Activated CD4-positive, alpha-beta T cell treated with anti-CD3 and anti-CD28 coated beads for 48 hours (primary cell): ENCODE measurements at regions not wholly inside any gene's neighbourhood (a gene's known extent, or its start where the extent isn't known, plus 50 kb on each side); places are given as distances from the start of the nearest gene placed in this dataset.

Source experiments
- DNase-seq: peaks from one replicate; pipeline ENCODE4 v3.0.0-alpha.2; 2020

GRCh38 chr20:22862671-22863230, 172.4 kb upstream of the SSTR4 start:
- DNase-seq: no peak

- DNase-seq: no peak
Observed at GRCh38 chr20:22863826-22864225, 171.3 kb upstream of the SSTR4 start.

- no peak for DNase-seq
Observed at GRCh38 chr20:22866812-22867341, 168.2 kb upstream of the SSTR4 start.

- DNase-seq: no peak
Observed at GRCh38 chr20:22878166-22878565, 156.9 kb upstream of the SSTR4 start.

- DNase-seq: no peak
Observed at GRCh38 chr20:22880277-22880676, 154.8 kb upstream of the SSTR4 start.

GRCh38 chr20:22887796-22888195, 147.3 kb upstream of the SSTR4 start:
- DNase-seq: no peak

DNA sequence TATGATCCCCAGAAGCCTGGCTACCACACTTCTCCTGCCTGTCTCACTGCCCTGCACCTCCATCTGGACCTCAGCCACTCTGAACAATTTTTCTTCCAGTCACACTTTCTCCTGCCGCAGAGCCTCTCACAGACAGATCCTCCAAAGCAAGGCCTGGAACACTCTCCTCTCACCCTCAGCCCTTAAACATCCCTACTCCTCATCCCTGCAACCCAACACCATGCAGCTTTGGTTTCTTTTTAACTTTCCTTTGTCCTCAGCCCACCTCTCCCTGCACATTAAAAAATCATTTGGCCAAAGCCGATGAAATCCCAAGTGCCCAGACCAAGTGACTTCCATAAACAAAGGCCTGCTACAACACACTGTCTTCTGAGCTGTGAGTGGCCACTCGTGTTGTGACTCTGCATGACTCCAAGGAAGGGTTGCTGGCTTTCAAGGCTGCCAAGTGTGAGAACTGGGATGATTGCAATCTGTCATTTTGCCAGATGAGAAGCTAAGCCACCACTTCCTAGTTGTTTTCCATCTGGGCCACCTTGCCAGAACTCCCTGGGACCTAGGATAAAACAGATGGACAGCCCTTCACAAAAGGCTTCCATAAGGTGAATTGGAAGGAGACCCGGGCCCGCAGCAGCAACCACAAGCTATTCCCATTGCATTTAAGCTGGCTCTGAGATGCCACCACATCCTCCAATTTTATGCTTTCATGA, 144.4 kb upstream of the SSTR4 start:
- DNase-seq: no peak

DNA sequence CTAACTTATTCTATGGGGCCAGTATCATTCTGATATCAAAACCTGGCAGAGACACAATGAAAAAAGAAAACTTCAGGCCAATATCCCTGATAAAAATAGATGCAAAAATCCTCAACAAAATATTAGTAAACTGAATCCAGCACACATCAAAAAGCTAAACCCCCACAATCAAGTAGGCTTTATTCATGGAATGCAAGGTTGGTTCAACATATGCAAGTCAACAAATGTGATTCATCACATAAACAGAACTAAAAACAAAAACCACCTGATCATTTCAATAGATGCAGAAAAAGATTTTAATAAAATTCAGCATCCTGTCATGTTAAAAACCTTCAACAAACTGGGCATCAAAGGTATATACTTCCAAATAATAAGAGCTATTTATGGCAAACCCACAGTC, 133.9 kb upstream of the SSTR4 start:
- DNase-seq: no peak

DNA sequence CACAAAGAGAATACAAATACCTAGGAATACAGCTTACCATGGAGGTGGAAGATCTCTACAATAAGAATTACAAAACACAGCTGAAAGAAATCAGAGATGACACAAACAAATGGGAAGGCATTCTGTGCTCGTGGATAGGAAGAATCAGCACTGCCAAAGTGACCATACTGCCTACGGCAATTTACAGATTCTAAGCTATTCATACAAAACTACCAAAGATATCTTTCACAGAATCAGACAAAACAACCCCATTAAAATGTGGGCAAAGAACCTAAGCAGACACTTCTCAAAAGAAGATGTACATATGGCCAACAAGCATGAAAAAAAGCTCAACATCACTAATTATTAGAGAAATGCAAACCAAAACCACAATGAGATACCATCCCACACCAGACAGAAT, 133.2 kb upstream of the SSTR4 start:
- no peak for DNase-seq

DNA sequence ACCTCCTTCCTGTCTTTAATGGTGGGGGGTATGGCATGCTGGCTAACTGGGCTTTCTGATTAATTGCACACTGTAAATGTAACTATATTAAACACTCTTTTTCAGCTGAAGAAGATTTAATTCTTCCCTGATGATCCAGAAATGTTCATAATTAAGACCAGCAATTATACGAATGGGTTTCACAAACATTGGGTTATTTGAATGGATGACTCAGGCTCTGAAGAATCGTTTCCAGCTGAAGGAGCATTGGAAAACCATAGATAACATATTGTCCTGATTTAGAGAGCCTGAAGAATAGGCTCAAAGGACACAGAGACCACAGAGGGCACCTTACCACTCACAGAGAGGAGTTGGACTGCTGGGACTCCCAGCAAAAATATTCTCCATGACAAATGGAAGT, 130.7 kb upstream of the SSTR4 start:
- no peak for DNase-seq

DNA sequence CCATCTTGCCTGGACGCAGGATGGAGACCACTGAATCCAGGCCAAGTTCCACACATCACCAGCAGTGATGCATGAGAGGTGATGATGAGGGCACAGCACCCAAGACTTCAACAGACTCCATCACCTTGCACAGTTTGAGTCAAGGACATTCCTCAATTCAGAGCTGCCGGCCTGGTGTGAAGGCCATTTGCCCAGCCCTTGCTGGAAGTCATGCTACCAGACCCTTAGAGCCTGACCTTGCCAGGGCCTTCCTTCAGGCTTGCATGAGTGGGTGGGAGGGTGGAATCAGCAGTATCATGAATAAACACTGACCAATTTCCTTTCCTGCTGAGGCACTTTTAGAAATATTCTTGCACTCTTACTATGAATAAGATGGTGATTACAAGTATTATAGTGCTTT, 130.2 kb upstream of the SSTR4 start:
- DNase-seq: no peak

DNA sequence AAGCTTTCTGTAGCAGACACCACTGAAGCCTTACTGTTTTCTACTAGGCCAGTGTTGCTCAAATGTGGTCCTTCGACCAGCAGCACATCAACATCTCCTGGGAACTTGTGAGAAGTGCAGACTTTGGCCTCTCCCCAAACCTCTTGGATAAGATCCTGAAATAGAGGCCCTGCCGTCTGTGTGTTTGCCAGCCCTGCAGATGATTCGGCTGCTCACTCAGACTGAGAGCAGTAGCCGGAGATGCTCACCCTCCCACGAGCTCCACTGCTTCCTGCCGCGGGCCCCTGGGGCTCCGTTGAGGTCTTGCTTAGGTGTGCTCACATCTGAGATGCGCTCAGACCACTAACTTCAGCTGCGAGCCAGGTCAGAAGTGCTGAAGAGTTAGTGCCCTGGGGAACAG, 129.5 kb upstream of the SSTR4 start:
- DNase-seq: no peak

GRCh38 chr20:22908437-22908836, 126.7 kb upstream of the SSTR4 start:
- DNase-seq: no peak

DNA sequence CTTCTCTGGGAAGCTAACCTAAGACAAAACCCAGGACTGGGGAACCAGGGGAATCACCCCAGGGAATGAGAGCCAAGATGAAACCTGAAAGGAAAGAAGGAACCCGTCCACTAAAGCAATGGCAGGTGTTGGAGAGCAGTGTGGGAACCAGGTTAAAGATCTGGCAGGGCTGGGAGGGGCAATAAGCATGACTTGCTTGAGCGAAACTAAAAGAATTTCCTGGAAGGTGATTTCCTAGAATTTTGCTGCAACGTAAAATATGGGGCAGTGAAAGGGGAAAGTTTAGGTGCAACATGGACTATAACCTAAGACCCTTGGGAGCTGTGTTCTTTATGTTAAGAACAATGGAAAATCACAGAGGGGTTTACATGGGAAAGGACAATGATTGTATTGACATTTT, 126.2 kb upstream of the SSTR4 start:
- no peak for DNase-seq

GRCh38 chr20:22909436-22909835, 125.7 kb upstream of the SSTR4 start:
- DNase-seq: no peak

- no peak for DNase-seq
Observed at GRCh38 chr20:22910287-22910852, 124.7 kb upstream of the SSTR4 start.

- DNase-seq: no peak
Observed at GRCh38 chr20:22914291-22914690, 120.8 kb upstream of the SSTR4 start.

DNA sequence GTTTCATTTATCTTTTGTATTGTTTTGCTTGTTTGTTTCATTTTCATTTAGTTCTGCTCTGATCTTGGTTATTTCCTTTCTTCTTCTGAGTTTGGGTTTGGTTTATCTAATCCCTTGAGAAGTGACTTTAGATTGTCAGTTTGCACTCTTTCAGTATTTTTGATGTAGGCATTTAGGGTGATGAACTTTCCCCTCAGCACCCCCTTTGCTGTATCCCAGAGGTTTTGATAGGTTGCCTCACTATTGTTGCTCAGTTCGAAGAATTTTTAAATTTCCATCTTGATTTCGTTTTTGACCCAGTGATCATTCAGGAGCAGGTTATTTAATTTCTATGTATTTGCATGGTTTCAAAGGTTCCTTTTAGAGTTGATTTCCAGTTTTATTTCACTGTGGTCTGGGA, 119.6 kb upstream of the SSTR4 start:
- no peak for DNase-seq

DNA sequence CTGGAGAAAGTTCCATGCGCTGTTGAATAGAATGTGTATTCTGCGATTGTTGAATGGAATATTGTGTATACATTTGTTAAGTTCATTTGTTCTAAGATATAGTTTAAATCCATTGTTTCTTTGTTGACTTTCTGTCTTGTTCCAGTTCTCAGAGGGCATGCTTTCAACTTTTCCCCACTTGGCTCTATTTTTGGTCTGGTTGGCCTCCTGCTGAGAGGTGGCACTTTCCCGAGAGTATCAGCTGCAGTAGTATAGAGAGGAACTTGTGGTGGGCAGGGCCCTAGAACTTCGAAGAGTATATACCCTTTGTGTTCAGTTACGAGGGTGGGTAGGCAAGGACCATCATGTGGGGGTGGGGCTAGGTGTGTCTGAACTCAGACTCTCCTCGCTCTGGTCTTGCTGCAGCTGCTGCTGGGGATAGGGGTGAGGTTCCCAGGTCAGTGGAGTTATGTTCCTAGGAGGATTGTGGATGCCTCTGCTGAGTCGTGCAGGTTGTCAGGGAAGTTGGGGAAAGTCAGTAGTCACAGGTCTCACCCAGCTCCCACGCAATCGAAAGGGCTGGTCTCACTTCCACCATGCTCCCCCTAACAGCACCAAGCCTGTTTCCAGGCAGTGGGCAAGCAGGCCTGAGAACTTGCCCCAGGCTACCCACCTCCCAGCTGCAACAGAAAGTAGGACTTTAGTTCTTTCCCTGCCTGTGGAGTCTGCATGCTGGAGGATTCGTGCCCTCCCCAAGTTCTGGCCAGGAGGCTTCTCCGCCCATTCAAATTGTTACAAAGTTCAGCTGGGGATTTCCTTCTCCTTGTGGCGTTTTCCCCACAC, 118.9 kb upstream of the SSTR4 start:
- DNase-seq: no peak

DNA sequence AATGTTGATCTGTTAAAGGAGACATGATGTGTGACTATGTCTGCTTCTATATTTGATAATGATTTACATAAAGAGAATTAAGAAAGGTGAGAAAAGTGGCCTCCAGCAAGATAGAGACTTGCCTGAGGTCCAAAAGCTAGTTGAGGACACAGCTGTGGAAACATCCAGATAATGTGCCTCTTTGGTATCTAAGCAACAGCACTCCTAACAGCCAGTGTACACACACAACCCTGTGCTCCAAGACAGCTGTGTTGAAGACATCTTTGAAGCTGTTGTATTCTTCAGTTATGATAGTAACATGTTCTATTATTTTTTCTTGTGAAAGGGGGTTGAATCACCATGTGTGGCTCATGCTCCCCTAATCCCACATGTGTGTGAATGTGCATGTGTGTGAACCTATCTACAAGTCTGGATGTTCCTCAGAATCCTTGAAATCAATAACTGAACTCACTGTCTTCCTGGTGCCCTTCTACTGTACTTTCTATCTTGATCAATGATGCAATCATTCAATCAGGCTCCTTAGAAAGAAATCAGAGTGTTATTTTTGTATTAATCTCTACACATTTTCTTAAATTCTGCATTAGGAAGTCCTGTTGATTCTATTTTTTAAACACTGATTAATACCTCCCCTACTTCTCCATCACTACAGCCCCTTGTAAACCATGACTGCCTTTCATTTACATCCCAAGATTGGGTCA, 116.7 kb upstream of the SSTR4 start:
- DNase-seq: no peak

DNA sequence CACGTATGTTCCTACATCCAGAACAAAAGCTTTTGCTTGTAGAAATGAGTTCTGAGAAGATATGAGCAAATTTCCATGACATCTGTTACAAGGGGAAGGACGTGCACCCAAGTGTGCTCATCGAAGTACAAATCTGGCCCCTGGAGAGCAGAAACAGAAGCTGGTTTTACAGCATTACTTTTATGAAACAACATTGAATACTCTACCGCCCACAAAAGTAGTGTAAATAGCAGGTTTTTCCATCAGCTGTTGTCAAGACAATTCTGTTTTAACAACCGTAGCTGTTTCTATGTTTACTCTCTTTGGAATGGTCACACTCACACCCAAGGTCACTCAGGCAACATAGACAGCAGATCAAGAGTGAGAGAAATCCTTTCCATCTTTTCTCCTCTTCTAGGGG, 114.2 kb upstream of the SSTR4 start:
- DNase-seq: no peak

DNA sequence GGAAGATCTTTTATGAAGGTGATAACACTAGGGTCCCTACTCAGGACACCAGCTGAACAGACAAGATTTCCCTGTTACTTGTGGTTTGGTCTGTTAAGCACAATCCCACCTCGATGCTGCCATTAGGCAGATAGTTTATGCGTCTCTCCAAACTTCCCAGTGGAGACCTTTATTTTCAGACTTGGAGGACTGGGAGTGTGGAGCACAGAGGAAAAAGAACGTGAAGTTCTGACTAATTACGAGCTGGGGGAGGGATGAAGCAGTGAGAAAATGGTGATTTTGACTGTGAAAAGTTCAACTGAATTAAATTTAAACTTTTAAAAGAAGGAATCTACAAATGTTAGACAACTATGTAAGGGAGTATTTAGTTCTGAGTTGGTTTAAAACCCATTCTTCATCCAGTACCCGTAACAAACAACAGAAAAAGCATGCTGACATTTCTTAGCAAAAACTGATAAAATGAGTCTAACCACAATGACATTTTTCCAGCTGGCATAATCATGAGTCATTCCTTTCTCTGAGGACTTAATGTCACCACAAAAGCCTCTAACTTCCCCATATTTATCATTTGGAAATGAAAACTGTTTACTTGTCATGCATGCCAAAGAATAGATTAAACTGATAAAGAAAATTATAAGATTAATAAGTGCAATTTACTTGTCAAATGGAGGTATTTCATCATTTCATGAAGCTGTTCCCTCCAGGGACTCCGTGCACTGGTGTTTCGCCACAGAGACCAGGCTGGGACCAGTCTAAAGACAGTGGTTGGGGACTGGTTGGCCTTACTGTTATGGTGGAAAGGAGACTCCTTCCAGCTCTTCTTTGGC, 113.3 kb upstream of the SSTR4 start:
- no peak for DNase-seq
